Activated naive CD4-positive, alpha-beta T cell treated with anti-CD3 and anti-CD28 coated beads, Interleukin-2, amount 10 ng/mL, durations not matched to agents 7 days and 5 days (primary cell): ENCODE measurements at regions not wholly inside any gene's neighbourhood (a gene's known extent, or its start where the extent isn't known, plus 50 kb on each side); places are given as distances from the start of the nearest gene placed in this dataset.

ENCODE experiments used
- CTCF ChIA-PET: fragments of 350-600 bp; sonication (Branson Sonifier 250); formaldehyde crosslinking; loops from one replicate; lab custom pipeline; 2021; ENCODE audit warnings: antibody characterized with exemption; lab: Charles Lee
- DNase-seq: peaks from one replicate; pipeline ENCODE4 v3.0.0-alpha.2; 2020
- H3K27ac Mint-ChIP-seq: one replicate; pipeline ENCODE4 v1.8.0; 2021; ENCODE audit warnings: mild to moderate bottlenecking, moderate library complexity, mixed read lengths
- H3K27me3 Mint-ChIP-seq: one replicate; pipeline ENCODE4 v1.8.0; 2021; ENCODE audit warnings: mild to moderate bottlenecking, mixed read lengths
- H3K36me3 Mint-ChIP-seq: one replicate; pipeline ENCODE4 v1.8.0; 2021; ENCODE audit warnings: mixed read lengths
- H3K4me1 Mint-ChIP-seq: one replicate; pipeline ENCODE4 v1.8.0; 2021; ENCODE audit warnings: mixed read lengths
- H3K4me3 Mint-ChIP-seq: one replicate; pipeline ENCODE4 v1.8.0; 2021; ENCODE audit warnings: mild to moderate bottlenecking, moderate library complexity, mixed read lengths
- H3K9me3 Mint-ChIP-seq: one replicate; pipeline ENCODE4 v1.8.0; 2021; ENCODE audit warnings: mixed read lengths

DNA sequence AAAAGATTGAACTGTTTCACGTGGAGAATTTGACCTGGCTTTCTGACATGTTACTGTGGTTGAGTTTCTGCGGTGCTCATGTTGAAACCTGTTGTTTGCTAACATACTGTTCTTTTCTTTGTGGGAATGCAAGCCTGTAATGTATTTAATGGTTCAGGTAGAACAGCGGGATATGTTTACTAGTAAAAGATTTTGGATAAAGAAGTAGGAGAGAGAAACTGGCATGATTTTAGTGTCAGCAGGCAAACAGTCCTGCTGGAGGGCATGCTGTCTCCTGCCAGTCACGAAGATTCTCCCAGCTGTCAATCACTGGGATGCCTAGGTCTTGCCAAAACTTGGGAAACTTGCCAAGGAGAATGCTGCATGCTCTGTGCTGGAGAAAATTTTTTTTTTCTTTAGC lies 263.5 kb downstream of the TAF11L14 start:
- CTCF ChIA-PET = no interaction called here
- Mint-ChIP-seq H3K36me3 (no peaks in the 10 kb centered on the region), H3K9me3 (peaks cover 15% of the 10 kb centered on the region), H3K27ac (no peak overlapping the region), H3K4me3 (no peak overlapping the region), H3K27me3 (no peaks in the 10 kb centered on the region), H3K4me1 (no peaks in the 10 kb centered on the region)
- DNase-seq = no peak

GRCh38 chr5:17898766-17899165 lies 264.5 kb downstream of the TAF11L14 start:
- CTCF ChIA-PET = interaction anchor here (0.6 kb wide), 1 partner anchor 48 kb away, joined by 4 read pairs; no protein-coding TSS in a partner anchor
- H3K27me3 Mint-ChIP-seq = no peaks in the 10 kb centered on the region

GRCh38 chr5:17907094-17907493 lies 272.8 kb downstream of the TAF11L14 start:
- no peak overlapping the region for H3K4me3 Mint-ChIP-seq
- H3K27me3 Mint-ChIP-seq = no peaks in the 10 kb centered on the region
- no peak overlapping the region for H3K27ac Mint-ChIP-seq
- CTCF ChIA-PET = no interaction called here
- no peaks in the 10 kb centered on the region for H3K36me3 Mint-ChIP-seq
- no peaks in the 10 kb centered on the region for H3K4me1 Mint-ChIP-seq
- DNase-seq = no peak
- H3K9me3 Mint-ChIP-seq = peaks cover 3% of the 10 kb centered on the region

More at GRCh38 chr5:17898766-17899165, 264.5 kb downstream of the TAF11L14 start:
- peaks cover 15% of the 10 kb centered on the region for H3K9me3 Mint-ChIP-seq
- no peaks in the 10 kb centered on the region for H3K4me1 Mint-ChIP-seq
- no peak overlapping the region for H3K27ac Mint-ChIP-seq
- H3K4me3 Mint-ChIP-seq = no peak overlapping the region
- no peak for DNase-seq
- H3K36me3 Mint-ChIP-seq = no peaks in the 10 kb centered on the region

DNA sequence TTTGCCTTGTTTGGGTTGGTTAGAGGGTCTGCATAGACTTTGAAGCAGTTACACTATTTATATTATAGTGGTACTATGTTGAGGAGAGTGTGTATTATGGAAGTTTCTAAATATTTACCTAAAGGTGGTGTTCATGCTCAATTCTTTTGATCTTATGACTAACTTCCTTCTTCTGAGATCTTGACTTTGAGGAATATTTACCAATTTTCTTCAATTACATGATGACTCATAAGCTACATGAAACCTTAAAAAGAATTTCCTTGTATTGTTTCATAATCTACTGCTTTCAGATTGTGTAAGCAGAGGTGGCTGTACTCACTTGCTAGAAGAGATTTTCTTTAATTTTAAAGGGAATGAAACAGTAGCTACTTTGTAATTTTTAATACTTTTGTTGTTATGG lies 276.1 kb downstream of the TAF11L14 start:
- Mint-ChIP-seq H3K27ac (no peak overlapping the region), H3K4me1 (no peaks in the 10 kb centered on the region), H3K36me3 (no peaks in the 10 kb centered on the region), H3K4me3 (no peak overlapping the region), H3K9me3 (peaks cover 5% of the 10 kb centered on the region), H3K27me3 (no peaks in the 10 kb centered on the region)
- CTCF ChIA-PET = no interaction called here
- DNase-seq = no peak

DNA sequence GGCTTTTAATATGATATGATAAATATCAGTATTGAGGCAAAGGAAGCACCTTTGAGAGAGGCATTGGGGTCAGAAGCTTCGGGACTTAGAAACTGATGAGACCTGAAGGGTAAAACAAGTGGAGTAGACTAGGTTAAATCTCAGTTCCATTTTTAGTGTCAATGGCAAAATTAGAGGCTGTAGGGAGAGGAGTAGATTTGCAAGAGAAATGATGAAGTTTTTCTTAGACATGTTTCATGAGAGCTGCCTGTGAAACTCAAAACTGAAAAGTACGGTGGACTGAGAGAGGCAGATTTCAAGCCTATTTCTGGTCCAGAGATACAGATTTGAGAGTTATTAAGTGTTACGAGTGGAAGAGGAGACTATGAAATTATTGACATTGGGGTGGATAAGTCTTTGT lies 278.5 kb downstream of the TAF11L14 start:
- Mint-ChIP-seq H3K4me3 (no peak overlapping the region), H3K27ac (no peak overlapping the region), H3K27me3 (no peaks in the 10 kb centered on the region), H3K4me1 (no peaks in the 10 kb centered on the region), H3K36me3 (no peaks in the 10 kb centered on the region), H3K9me3 (peaks cover 11% of the 10 kb centered on the region)
- CTCF ChIA-PET = no interaction called here
- DNase-seq = no peak

DNA sequence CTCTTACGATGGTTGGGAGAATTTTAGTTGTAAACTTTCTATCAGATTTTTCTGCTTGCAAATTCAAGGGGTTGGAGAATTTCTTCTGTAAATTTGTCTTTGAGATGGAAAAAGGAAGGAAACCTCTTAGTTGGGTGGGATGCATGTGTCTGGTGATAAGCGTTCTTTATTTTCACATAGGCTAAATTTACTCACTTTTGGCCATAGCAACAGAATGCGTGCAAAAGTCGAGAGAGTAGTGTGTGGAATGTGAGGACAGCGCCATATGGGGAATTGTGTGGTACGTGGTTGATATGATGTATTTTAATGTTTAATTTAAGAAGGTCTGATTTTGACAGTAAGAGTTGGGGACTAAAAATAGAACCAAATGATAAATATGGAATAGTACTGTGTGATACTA lies 282.2 kb downstream of the TAF11L14 start:
- H3K4me3 Mint-ChIP-seq = no peak overlapping the region
- no peaks in the 10 kb centered on the region for H3K4me1 Mint-ChIP-seq
- DNase-seq = no peak
- CTCF ChIA-PET = no interaction called here
- peaks cover 14% of the 10 kb centered on the region for H3K9me3 Mint-ChIP-seq
- H3K27me3 Mint-ChIP-seq = no peaks in the 10 kb centered on the region
- no peak overlapping the region for H3K27ac Mint-ChIP-seq
- no peaks in the 10 kb centered on the region for H3K36me3 Mint-ChIP-seq

DNA sequence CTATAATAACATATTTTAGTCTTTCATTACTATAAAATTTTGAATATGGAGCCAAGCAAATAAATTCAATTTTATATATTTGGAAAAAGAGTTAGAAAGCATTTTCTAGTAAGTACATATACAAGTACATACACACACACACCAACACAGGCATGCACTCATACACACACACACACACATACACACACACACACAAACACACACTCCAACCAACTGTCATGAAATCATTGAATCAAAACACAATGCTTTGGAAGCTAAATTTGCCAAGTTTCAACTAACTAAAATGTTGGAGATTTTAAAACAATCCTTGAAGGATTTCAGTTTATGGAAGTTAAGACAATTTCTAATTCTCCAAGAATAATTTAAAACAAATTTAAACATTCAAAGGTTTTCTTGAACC lies 283.2 kb downstream of the TAF11L14 start:
- Mint-ChIP-seq H3K4me3 (no peak overlapping the region), H3K36me3 (no peaks in the 10 kb centered on the region), H3K9me3 (peaks cover 17% of the 10 kb centered on the region), H3K27me3 (no peaks in the 10 kb centered on the region), H3K27ac (no peak overlapping the region), H3K4me1 (no peaks in the 10 kb centered on the region)
- CTCF ChIA-PET = no interaction called here
- DNase-seq = no peak

GRCh38 chr5:17918373-17919104 lies 284.3 kb downstream of the TAF11L14 start:
- Mint-ChIP-seq H3K27ac (no peak overlapping the region), H3K27me3 (no peaks in the 10 kb centered on the region), H3K4me1 (no peaks in the 10 kb centered on the region), H3K4me3 (no peak overlapping the region), H3K36me3 (no peaks in the 10 kb centered on the region), H3K9me3 (peaks cover 12% of the 10 kb centered on the region)
- CTCF ChIA-PET = no interaction called here
- no peak for DNase-seq

GRCh38 chr5:17925276-17925675 lies 291.0 kb downstream of the TAF11L14 start:
- no peak overlapping the region for H3K27ac Mint-ChIP-seq
- H3K27me3 Mint-ChIP-seq = no peaks in the 10 kb centered on the region
- CTCF ChIA-PET = no interaction called here

DNA sequence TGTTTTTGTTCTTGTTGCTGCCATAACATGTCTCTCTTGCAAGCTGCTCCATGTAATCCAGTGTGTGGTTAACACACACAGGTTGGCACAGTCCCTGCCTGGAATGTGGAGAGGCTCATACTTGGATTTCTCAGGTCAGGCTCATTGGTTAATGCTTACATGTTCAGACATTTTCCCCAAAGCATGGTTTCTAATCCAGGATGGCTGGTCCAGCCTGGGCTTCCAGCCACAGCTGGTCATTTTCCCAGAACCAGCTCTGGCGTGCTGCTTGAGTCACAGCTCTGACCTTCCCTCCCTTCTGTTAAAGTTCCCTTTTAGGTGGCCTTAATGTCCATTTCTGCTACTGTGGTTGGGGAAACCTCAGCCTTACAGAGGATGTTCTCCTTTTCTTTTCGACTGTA lies 294.3 kb downstream of the TAF11L14 start:
- no peak overlapping the region for H3K27ac Mint-ChIP-seq
- H3K4me3 Mint-ChIP-seq = no peak overlapping the region
- no peaks in the 10 kb centered on the region for H3K27me3 Mint-ChIP-seq

More at GRCh38 chr5:17925276-17925675, 291.0 kb downstream of the TAF11L14 start:
- Mint-ChIP-seq H3K4me1 (no peaks in the 10 kb centered on the region), H3K4me3 (no peak overlapping the region), H3K36me3 (no peaks in the 10 kb centered on the region), H3K9me3 (peaks cover 5% of the 10 kb centered on the region)
- DNase-seq = no peak

GRCh38 chr5:17929171-17929570 lies 294.9 kb downstream of the TAF11L14 start:
- no peaks in the 10 kb centered on the region for H3K4me1 Mint-ChIP-seq
- no peak overlapping the region for H3K27ac Mint-ChIP-seq
- peaks cover 19% of the 10 kb centered on the region for H3K9me3 Mint-ChIP-seq
- no peak overlapping the region for H3K4me3 Mint-ChIP-seq
- H3K27me3 Mint-ChIP-seq = no peaks in the 10 kb centered on the region
- CTCF ChIA-PET = no interaction called here
- DNase-seq = no peak
- no peaks in the 10 kb centered on the region for H3K36me3 Mint-ChIP-seq

More for the DNA sequence above, 294.3 kb downstream of the TAF11L14 start:
- no peak for DNase-seq
- H3K9me3 Mint-ChIP-seq = peaks cover 19% of the 10 kb centered on the region
- no peaks in the 10 kb centered on the region for H3K36me3 Mint-ChIP-seq
- CTCF ChIA-PET = no interaction called here
- H3K4me1 Mint-ChIP-seq = no peaks in the 10 kb centered on the region

GRCh38 chr5:17930346-17930745 lies 296.1 kb downstream of the TAF11L14 start:
- no peaks in the 10 kb centered on the region for H3K4me1 Mint-ChIP-seq

GRCh38 chr5:17944046-17944445 lies 309.8 kb downstream of the TAF11L14 start:
- Mint-ChIP-seq H3K9me3 (peaks cover 24% of the 10 kb centered on the region), H3K4me1 (no peaks in the 10 kb centered on the region), H3K4me3 (no peak overlapping the region), H3K36me3 (no peaks in the 10 kb centered on the region), H3K27me3 (no peaks in the 10 kb centered on the region), H3K27ac (no peak overlapping the region)
- CTCF ChIA-PET = no interaction called here
- no peak for DNase-seq

More at GRCh38 chr5:17930346-17930745, 296.1 kb downstream of the TAF11L14 start:
- peaks cover 26% of the 10 kb centered on the region for H3K9me3 Mint-ChIP-seq
- no peak for DNase-seq
- CTCF ChIA-PET = no interaction called here
- no peaks in the 10 kb centered on the region for H3K27me3 Mint-ChIP-seq
- H3K27ac Mint-ChIP-seq = no peak overlapping the region
- H3K36me3 Mint-ChIP-seq = no peaks in the 10 kb centered on the region
- H3K4me3 Mint-ChIP-seq = no peak overlapping the region

DNA sequence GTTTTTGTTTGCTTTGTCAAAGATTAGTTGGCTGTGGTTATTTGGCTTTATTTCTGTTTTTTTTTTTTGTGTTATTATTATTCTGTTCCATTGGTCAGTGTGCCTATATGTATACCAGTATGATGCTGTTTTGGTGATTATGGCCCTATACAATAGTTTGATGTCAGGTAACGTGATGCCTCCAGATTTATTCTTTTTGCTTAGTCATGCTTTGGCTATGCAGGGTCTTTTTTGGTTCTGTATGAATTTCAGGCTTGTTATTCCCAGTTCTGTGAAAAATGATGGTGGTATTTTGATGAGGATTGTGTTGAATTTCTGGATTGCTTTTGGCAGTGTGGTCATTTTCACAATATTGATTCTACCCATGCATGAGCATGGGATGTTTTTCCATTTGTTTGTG lies 312.8 kb downstream of the TAF11L14 start:
- H3K9me3 Mint-ChIP-seq = peaks cover 23% of the 10 kb centered on the region
- CTCF ChIA-PET = interaction anchor here (0.6 kb wide), 1 partner anchor 49 kb away, joined by 4 read pairs; no protein-coding TSS in a partner anchor
- no peaks in the 10 kb centered on the region for H3K4me1 Mint-ChIP-seq
- H3K27me3 Mint-ChIP-seq = no peaks in the 10 kb centered on the region
- H3K36me3 Mint-ChIP-seq = no peaks in the 10 kb centered on the region
- DNase-seq = no peak
- H3K4me3 Mint-ChIP-seq = no peak overlapping the region
- no peak overlapping the region for H3K27ac Mint-ChIP-seq

DNA sequence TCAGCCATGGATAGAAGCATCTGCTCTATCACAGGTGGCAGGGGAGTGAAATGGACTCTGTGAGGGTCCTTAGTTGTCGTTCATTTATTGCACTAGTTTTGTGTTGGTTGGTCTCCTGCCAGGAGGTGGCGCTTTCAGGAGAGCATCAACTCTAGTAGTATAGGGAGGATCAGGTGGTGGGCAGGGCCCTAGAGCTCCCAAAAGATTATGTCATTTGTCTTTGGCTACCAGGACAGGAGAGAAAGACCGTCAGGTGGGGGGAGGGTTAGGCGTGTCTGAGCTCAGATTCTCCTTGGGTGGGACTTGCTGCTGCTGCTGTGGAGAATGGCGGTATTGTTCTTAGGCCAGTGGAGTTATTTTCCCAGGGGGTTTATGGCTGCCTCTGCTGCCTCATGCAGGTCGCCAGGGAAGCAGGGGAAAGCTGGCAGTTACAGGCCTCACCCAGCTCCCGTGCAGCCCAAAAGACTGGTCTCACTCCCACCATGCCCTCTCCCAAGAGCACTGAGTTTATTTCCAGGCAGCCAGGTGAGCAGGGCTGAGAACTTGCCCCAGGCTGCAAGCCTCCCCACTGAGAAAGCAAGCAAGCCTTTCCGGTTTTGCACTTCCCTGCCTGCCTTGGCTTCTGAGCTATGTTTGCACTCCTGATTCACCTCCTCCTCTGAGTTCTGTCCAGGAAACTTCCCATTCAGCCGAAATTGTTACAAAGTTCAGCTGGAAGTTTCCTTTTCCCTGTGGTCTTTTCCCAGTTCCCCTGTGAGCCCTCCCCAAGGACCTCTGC lies 317.3 kb downstream of the TAF11L14 start:
- CTCF ChIA-PET = no interaction called here
- no peaks in the 10 kb centered on the region for H3K4me1 Mint-ChIP-seq
- no peaks in the 10 kb centered on the region for H3K36me3 Mint-ChIP-seq
- no peak overlapping the region for H3K4me3 Mint-ChIP-seq
- no peak overlapping the region for H3K27ac Mint-ChIP-seq
- H3K9me3 Mint-ChIP-seq = peaks cover 33% of the 10 kb centered on the region
- no peak for DNase-seq
- no peaks in the 10 kb centered on the region for H3K27me3 Mint-ChIP-seq
